ENCODE measurements at regions not wholly inside any gene's neighbourhood (a gene's known extent, or its start where the extent isn't known, plus 50 kb on each side); places are given as distances from the start of the nearest gene placed in this dataset.

- DNase-seq: peak in 3 of 14 experiments; percentile 11 to 27 (median 23)
- H3K4me3 Mint-ChIP-seq: peak overlapping the region; percentile 13
- H3K27me3 ChIP-seq (ENCODE audit: control insufficient read depth in 1 of 2, insufficient read depth in 2 of 2, low read length in 2 of 2): no peaks in the 10 kb centered on the region
- no peaks in the 10 kb centered on the region for H3K36me3 ChIP-seq (ENCODE audit: insufficient read depth, low read length)
- no peak for TF ChIP-seq CTCF (IDR thresholded peaks at IDR 0.05)
- intact Hi-C loops (cut with DNase I, micrococcal nuclease): no loop called here
- H3K9me3 Mint-ChIP-seq: no peaks in the 10 kb centered on the region
- H3K27ac Mint-ChIP-seq: no peak overlapping the region
- H3K27ac ChIP-seq (ENCODE audit: low read depth in 1 of 2, low read length in 2 of 2): no peak overlapping the region
- no peaks in the 10 kb centered on the region for H3K9me3 ChIP-seq (ENCODE audit: control insufficient read depth in 1 of 2, insufficient read depth in 1 of 2, low read length in 2 of 2)
- H3K4me1 ChIP-seq (ENCODE audit: insufficient read depth, low read length): no peaks in the 10 kb centered on the region
- ChIA-PET CTCF (no interaction called here), POLR2A (no interaction called here)
- ATAC-seq (ENCODE audit: poor library complexity): no peak
- H3K36me3 Mint-ChIP-seq (ENCODE audit: low read depth): no peaks in the 10 kb centered on the region
- H3K27me3 Mint-ChIP-seq: peaks cover 4% of the 10 kb centered on the region
- no peaks in the 10 kb centered on the region for H3K4me1 Mint-ChIP-seq (ENCODE audit: low read depth)
- H3K4me3 ChIP-seq (ENCODE audit: low read length): no peak overlapping the region
Observed at GRCh38 chr1:182120411-182121258, 59.1 kb upstream of the ZNF648 start.

DNA sequence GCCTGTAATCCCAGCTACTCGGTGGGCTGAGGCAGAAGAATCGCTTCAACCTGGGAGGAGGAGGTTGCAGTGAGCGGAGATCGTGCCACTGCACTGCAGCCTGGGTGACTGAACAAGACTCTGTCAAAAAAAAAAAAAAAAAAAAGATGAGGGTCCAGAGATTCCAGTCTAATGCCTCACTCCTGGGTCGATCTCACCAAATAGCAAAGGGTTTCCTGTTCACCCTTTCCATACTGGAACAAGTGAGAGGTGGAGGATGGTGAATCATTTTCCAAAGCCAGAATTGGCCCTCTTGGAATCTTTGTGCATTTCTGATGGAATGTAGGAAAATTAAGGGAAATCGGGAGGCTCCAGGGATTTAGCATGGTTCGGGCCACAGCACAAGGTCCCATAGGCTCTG is 58.1 kb upstream of the ZNF648 start:
- TF ChIP-seq CTCF (IDR thresholded peaks at IDR 0.05): no peak
- intact Hi-C loops (cut with DNase I, micrococcal nuclease): no loop called here
- Histone ChIP-seq H3K27ac (ENCODE audit: low read depth in 1 of 2, low read length in 2 of 2) (no peak overlapping the region), H3K4me3 (ENCODE audit: low read length) (no peak overlapping the region), H3K27me3 (ENCODE audit: control insufficient read depth in 1 of 2, insufficient read depth in 2 of 2, low read length in 2 of 2) (no peaks in the 10 kb centered on the region), H3K4me1 (ENCODE audit: insufficient read depth, low read length) (no peaks in the 10 kb centered on the region), H3K9me3 (ENCODE audit: control insufficient read depth in 1 of 2, insufficient read depth in 1 of 2, low read length in 2 of 2) (no peaks in the 10 kb centered on the region), H3K36me3 (ENCODE audit: insufficient read depth, low read length) (no peaks in the 10 kb centered on the region)
- ChIA-PET CTCF (no interaction called here), POLR2A (no interaction called here)
- H3K27me3 Mint-ChIP-seq: peaks cover 4% of the 10 kb centered on the region
- H3K36me3 Mint-ChIP-seq (ENCODE audit: low read depth): no peaks in the 10 kb centered on the region
- no peaks in the 10 kb centered on the region for H3K4me1 Mint-ChIP-seq (ENCODE audit: low read depth)
- H3K9me3 Mint-ChIP-seq: no peaks in the 10 kb centered on the region
- no peak overlapping the region for H3K27ac Mint-ChIP-seq
- DNase-seq (no peak), ATAC-seq (ENCODE audit: poor library complexity) (no peak)
- H3K4me3 Mint-ChIP-seq: no peak overlapping the region

DNA sequence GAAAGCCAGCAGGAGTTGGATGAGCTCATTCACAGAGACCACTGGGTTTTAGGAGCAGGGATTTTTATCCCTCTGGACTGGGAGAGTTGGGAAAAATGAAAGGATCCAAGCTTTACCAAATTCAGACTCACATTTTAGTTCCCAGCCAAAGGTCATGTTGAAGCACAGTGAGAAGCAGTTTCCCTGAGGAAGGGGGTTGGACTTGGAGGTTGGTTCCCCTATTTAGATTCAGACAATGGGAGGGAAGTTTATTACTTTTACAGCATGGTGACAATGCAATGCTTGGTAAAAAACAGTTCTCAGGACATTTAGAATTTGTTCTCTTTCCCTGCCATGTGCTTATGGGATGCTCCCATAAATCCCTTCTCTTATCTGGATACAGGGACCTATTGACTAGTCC is 57.3 kb upstream of the ZNF648 start:
- H3K9me3 ChIP-seq (ENCODE audit: control insufficient read depth in 1 of 2, insufficient read depth in 1 of 2, low read length in 2 of 2): no peaks in the 10 kb centered on the region
- H3K27ac Mint-ChIP-seq: no peak overlapping the region
- H3K4me1 ChIP-seq (ENCODE audit: insufficient read depth, low read length): peaks cover 4% of the 10 kb centered on the region
- no peaks in the 10 kb centered on the region for H3K36me3 Mint-ChIP-seq (ENCODE audit: low read depth)
- ATAC-seq (ENCODE audit: poor library complexity): no peak
- CTCF ChIA-PET: no interaction called here
- DNase-seq: no peak
- H3K27me3 ChIP-seq (ENCODE audit: control insufficient read depth in 1 of 2, insufficient read depth in 2 of 2, low read length in 2 of 2): no peaks in the 10 kb centered on the region
- peaks cover 4% of the 10 kb centered on the region for H3K27me3 Mint-ChIP-seq
- POLR2A ChIA-PET: interaction anchor here (0.6 kb wide), 2 partner anchors 161 to 307 kb away, joined by 3 read pairs; no protein-coding TSS in a partner anchor
- no peak for TF ChIP-seq CTCF (IDR thresholded peaks at IDR 0.05)
- intact Hi-C loops (cut with DNase I, micrococcal nuclease): no loop called here
- no peaks in the 10 kb centered on the region for H3K4me1 Mint-ChIP-seq (ENCODE audit: low read depth)
- H3K9me3 Mint-ChIP-seq: no peaks in the 10 kb centered on the region
- no peak overlapping the region for H3K4me3 Mint-ChIP-seq
- H3K27ac ChIP-seq (ENCODE audit: low read depth in 1 of 2, low read length in 2 of 2): no peak overlapping the region
- H3K4me3 ChIP-seq (ENCODE audit: low read length): no peak overlapping the region
- H3K36me3 ChIP-seq (ENCODE audit: insufficient read depth, low read length): no peaks in the 10 kb centered on the region

Data from CD4-positive, alpha-beta T cell (primary cell).